Body of pancreas (tissue), 4 donors: ENCODE measurements at regions not wholly inside any gene's neighbourhood (a gene's known extent, or its start where the extent isn't known, plus 50 kb on each side); places are given as distances from the start of the nearest gene placed in this dataset.

Source experiments
- CTCF ChIP-seq, 7 experiments: fragments of 450-650 bp in 4 of 7; fragments of 200-600 bp in 3 of 7; sonication (generic) in 3 of 7; IDR thresholded peaks; one replicate each; pipeline ENCODE4 v1.5.1; 2016 to 2019; ENCODE audit warnings: antibody characterized with exemption in 7 of 7
- POLR2A ChIP-seq, 3 donors: fragments of 450-650 bp; IDR thresholded peaks; one replicate each; pipeline ENCODE4 v1.6.1; 2016; ENCODE audit warnings: antibody characterized with exemption in 3 of 3, mild to moderate bottlenecking in 2 of 3

DNA sequence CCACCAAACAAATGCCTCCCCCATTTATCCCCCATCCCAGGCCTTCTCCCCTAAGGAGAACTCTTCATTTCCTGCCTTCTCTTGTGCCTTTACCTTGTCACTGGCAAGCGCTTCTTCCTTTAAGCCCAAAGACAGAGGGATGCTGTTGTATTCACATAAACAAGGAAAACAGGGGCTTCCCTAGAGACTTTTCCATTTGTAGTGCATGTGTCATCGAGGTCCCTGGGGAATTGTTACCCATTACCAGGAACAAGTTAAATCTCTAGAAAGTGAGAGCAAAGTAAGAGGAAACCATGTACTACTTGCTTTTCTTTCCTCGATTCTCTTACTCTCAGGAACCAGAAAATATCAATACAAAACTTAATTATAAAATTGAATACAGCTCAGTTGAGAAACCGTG, 114.4 kb upstream of the DPT start:
- no peak for TF ChIP-seq CTCF (IDR thresholded peaks at IDR 0.05)
- TF ChIP-seq POLR2A (IDR thresholded peaks at IDR 0.05), result no peak
